GM12875 (cell line): ENCODE measurements at regions not wholly inside any gene's neighbourhood (a gene's known extent, or its start where the extent isn't known, plus 50 kb on each side); places are given as distances from the start of the nearest gene placed in this dataset.

ENCODE experiments used
- H3K4me3 ChIP-seq: one replicate; pipeline ENCODE4 v1.5.1; 2011; ENCODE audit warnings: low read depth, low read length, control low read depth
- TF ChIP-seq, protein P1 (sequence below): IDR thresholded peaks from 2 replicates; pipeline ENCODE4 v1.5.1; 2011; ENCODE audit warnings: low read depth, mild to moderate bottlenecking, control low read depth, inconsistent platforms, low read length, moderate library complexity, borderline replicate concordance; ENCODE audit not compliant: insufficient read depth

DNA sequence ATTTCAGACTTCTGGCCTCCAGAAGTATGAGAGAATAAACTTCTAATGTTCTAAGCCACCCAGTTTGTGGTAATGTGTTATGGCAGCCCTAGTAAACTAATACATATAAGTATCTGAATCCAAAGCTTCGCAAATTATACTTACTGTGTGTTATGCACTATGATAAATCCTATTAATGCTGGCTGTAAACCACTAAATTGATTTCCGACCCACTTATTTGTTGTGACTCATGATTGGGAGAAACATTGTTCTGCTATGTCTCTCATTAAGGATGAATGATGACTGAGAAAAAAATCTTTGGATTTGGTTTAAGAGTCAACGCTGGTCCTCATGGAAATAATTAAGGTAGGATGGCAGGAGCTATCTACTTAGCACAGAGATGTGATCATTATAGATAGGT lies 62.0 kb downstream of the FZD4 start:
- H3K4me3 ChIP-seq, result no peak overlapping the region
- TF ChIP-seq, protein P1, sequence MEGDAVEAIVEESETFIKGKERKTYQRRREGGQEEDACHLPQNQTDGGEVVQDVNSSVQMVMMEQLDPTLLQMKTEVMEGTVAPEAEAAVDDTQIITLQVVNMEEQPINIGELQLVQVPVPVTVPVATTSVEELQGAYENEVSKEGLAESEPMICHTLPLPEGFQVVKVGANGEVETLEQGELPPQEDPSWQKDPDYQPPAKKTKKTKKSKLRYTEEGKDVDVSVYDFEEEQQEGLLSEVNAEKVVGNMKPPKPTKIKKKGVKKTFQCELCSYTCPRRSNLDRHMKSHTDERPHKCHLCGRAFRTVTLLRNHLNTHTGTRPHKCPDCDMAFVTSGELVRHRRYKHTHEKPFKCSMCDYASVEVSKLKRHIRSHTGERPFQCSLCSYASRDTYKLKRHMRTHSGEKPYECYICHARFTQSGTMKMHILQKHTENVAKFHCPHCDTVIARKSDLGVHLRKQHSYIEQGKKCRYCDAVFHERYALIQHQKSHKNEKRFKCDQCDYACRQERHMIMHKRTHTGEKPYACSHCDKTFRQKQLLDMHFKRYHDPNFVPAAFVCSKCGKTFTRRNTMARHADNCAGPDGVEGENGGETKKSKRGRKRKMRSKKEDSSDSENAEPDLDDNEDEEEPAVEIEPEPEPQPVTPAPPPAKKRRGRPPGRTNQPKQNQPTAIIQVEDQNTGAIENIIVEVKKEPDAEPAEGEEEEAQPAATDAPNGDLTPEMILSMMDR, result no peak
